ENCODE measurements at regions not wholly inside any gene's neighbourhood (a gene's known extent, or its start where the extent isn't known, plus 50 kb on each side); places are given as distances from the start of the nearest gene placed in this dataset.
"Not testable (repeated sequence)": the region's sequence is repeated elsewhere in the genome, so short reads cannot be mapped to it uniquely, and the experiment has no call there.

GRCh38 chr7:68998136-68998535 lies 600.1 kb upstream of the AUTS2 start:
- no peak for DNase-seq (ENCODE audit: low spot score)

DNA sequence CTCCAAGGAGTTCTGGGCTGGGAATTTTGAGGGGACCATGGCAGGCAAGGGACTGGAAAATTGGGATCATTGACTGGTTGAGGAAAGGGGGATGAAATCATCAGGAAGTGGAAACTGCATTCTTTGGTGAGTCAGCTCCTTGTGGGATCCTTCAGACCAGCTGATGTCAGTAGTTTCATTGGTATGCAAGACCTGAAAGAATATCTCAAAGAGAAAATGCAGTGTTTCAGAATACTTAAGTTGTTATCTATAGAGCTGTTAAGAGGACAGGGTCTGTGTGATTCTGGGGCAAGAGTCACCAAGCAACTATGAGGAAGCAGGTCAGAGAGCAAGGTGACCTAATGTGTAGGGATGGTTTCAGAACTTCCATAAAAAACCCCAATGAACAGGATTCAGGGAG lies 595.9 kb upstream of the AUTS2 start:
- DNase-seq (ENCODE audit: low spot score): no peak

DNA sequence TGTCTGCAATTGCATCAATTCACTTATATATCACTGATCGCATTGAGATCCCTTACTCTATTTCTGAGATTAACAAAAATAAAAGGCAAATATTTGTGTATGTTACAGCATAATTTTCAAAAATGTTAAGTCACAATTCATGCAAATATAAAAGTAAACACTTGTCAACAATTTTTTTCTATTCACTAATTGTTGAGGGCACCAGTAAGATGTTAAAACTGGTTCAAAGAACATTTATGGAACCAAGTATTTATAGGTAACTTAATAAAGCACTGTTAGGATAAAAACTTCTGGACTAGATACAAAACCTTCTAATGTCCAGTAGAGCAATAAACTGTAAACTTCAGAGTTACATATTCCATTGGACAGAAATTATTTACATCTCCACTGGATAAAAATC lies 586.1 kb upstream of the AUTS2 start:
- DNase-seq (ENCODE audit: low spot score): no peak

DNA sequence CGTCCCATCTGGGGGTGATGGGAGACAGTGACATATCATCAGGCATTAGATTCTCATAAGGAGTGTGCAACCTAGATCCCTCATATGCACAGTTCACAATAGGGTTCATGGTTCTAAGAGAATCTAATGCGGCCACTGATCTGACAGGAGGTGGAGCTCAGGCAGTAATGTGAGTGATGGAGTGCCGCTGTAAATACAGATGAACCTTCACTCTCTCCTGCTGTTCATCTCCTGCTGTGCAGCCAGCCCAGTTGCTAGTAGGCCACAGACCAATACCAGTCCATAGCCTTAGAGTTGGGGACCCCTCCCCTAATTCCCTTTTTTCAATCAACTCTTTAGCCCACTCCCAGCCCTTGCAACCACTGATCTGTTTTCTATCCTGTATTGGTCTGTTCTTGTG lies 581.1 kb upstream of the AUTS2 start:
- DNase-seq (ENCODE audit: low spot score): no peak

DNA sequence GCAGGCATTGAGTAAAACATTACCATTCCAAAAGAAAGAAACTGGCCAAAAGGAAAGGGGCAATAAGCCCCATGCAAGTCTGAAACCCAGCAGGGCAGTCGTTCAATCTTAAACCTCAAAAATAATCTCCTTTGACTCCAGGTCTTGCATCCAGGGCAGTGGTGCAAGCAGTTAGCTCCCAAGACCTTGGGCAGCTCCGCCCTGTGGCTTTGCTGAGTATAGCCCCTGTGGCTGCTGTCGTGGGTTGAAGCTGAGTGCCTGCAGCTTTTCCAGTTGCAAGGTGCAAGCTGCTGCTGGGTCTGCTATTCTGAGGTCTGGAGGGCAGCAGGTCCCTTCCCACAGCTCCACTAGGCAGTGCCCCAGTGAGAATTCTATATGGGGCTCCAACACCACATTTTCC lies 580.1 kb upstream of the AUTS2 start:
- no peak for DNase-seq (ENCODE audit: low spot score)

DNA sequence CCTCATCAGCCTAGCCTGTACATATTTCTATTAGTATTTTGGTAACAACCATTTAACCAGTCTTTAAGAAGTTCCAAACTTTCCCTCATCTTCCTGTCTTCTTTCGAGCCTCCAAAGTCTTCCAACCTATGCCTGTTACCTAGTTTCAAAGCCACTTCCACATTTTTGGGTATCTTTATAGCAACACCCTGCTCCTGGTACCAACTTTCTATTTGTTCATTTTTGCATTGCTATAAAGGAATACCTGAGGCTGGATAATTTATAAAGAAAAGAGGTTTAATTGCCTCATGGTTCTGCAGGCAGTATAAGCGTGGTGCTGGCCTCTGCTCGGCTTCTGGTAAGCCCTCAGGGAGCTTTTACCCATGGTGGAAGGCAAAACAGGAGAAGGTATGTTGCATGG lies 578.8 kb upstream of the AUTS2 start:
- DNase-seq (ENCODE audit: low spot score): no peak

DNA sequence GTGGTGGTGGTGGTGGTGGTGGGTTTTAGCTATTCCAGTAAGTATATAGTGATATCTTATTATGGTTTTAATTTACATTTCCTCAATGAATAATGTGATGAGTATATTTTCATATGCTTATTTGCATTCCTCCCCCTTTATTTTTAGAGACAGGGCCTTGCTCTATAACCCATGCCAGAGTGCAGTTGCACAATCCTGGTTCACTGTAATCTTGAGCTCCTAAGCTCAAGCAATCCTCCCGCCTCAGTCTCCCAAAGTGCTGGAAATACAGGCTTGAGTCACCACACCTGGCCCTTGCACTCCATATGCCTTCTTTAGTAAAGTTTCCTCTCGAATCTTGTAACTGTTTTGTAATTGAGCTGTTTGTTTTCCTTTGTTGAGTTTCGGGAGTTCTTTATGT lies 577.7 kb upstream of the AUTS2 start:
- no peak for DNase-seq (ENCODE audit: low spot score)

DNA sequence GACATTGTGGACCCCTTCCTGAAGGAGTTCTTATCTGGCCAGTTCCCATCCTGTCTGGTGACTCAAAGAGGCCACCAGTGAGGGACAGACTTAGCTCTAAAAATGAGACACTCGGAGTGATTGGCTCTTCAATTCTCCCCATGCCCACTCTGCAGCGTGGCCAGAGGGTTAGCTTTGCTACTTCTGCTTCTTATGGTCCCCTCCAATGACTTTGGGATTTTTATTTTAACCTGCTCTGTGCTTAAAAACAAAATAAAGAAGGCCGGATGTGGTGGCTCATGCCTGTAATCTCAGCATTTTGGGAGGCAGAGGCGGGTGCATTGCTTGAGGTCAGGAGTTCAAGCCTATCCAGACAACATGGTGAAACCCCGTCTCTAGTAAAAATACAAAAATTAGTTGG lies 573.0 kb upstream of the AUTS2 start:
- DNase-seq (ENCODE audit: low spot score): no peak

DNA sequence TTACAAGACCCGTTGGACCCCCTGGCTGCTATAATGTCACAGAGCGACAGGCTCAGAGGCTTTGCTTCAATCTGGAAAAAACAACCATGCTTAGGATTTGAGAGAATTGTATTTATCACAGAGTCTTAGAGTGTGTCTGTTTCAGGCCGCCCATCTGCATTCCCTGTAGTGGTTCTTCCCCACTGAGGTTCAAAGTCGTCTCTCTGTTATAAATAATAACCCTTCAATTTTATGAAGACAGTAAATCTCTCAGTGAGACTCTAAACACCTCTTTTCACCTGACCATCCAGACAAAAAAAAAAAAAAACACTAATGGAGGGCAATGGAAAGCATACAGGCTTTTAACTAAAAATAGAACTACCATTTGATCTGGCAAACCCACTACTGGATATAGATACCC lies 565.4 kb upstream of the AUTS2 start:
- DNase-seq (ENCODE audit: low spot score): no peak

DNA sequence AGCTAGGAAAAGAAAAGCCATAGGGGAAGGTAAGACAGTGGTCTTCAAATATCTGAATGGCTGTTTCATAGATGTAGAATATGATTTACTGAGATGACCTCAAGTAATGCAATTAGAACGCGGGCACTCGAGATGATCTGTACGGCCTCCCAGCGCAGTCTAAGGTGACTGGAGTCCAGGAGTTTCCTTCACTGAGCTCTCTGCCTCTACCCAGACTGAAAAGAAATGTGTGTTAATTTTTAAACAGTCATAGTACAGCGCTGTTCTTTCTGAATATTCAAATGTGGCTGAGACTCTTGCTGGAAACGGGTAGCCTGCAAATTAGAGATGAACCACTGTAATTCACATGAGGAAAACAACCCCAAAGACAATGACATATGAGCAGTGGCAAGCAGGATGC lies 562.4 kb upstream of the AUTS2 start:
- DNase-seq (ENCODE audit: low spot score): no peak

DNA sequence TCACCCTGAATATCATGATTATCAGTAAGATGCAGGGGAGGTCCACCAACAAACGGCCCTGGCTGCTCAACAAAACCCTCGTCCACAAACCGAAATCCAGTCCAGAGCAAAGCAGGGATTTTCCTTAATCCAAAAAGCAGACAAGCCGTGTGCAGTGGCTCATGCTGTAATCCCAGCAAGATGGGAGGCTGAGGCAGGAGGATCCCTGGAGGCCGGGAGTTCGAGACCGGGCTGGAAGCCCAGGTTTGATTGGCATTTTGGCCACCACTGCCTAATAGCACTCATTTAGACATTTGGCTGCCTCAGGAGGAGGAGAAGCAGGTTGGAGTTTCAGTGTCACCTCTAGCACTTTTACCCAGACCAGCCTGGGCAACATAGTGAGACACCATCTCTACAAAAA lies 562.0 kb upstream of the AUTS2 start:
- no peak for DNase-seq (ENCODE audit: low spot score)

GRCh38 chr7:69038915-69039314 lies 559.4 kb upstream of the AUTS2 start:
- no peak for DNase-seq (ENCODE audit: low spot score)

DNA sequence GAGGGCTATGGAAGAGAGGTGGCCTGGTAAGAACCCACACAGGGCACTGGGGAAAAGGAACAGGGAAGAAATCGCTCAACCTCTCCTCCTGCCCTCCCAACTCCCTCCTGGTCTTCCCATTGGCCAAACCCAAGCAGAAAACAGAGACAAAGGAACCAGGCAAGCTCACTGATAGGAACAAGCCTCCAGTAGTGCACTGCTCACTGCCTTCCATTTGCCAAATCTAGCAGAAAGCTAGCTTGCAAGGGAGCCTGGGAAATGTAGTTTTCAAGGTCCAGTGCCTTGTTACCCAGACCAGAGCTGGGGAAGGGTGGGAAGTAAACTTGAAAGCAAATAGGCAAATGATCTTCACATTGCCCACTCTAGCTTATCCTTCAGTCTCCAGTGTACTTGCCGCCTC lies 556.1 kb upstream of the AUTS2 start:
- DNase-seq (ENCODE audit: low spot score): no peak

DNA sequence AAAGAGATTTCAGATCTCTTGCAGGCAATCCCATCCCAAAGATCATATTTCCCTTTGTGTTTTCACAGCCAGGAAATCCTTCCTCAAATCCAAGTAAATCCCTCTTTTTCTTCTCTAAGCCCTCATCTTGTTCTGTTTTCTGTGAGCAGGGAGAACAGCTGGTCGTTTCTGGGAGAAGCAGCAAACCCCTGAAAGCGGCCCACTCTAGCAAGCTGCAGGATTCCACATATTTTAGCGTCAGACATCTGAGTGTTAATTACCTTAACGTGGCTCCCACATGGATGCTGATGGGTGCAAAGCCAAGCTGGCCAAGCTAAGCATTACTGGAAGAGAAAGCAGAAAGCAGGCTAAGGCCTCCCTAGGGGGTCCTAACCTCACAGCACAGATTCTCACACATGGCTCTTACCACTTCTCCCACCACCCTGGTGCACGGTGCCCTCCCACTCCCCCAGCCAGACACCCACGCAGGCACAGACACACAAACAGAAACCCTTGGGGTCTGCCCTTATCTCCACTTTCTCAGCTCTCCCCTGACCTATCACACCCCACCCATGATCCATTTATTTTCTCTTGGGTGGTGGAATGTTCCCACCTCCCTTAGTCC lies 551.0 kb upstream of the AUTS2 start:
- no peak for DNase-seq (ENCODE audit: low spot score)

DNA sequence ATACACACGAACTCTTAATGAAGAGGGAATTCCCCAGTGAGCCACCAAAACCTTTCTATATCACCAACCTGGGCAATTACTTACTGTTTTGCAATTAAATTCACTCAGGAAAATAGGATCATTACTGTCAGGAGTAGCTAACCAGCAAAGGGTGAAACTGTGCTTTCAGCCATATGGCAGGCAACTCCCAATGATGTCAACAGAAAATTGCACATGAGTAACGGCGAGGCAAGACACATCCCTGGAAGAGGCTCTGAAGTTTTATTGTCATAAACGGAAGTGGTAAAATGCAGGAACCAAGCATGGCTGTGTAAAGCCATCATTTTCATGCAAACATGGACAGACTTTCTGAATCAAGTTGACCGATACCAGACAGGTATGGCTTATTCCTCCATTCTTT lies 548.9 kb upstream of the AUTS2 start:
- no peak for DNase-seq (ENCODE audit: low spot score)

DNA sequence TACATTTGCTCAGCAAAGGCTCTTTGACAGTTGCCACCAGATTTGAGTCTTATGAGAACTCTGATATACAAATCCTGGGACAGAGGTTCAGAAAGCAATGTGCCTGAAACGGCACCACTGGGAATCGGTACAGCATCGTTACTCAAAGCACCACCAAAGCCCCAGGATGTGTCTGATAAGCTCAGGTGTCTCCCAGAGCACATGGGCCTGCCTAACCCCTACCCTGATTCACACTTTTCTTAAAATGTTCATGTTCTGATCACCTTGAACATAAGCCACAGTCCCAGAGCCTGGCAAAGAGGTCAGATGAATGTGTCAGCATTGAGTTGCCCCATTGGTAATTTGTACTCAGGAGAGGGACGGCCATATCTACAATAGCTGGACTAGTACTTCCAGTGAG lies 545.8 kb upstream of the AUTS2 start:
- no peak for DNase-seq (ENCODE audit: low spot score)

DNA sequence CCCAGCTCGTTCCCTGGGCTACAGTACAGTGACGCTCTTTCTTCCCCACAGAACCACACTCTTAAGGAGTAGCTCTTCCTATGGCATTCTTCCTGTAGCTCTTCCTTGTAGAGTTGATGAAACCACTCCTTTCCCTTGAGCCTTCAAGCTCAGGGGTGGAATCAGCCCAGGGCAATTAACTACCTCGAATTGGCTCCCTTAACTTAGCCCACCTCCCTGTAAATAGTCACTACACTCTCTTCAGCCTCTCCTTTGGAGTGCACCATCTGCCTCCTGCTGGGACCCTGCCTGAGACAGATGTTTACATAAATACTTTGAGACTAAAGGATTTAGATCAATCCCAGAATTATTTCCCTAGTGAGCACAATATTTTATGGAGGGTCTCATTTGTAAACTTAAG lies 537.8 kb upstream of the AUTS2 start:
- no peak for DNase-seq (ENCODE audit: low spot score)

DNA sequence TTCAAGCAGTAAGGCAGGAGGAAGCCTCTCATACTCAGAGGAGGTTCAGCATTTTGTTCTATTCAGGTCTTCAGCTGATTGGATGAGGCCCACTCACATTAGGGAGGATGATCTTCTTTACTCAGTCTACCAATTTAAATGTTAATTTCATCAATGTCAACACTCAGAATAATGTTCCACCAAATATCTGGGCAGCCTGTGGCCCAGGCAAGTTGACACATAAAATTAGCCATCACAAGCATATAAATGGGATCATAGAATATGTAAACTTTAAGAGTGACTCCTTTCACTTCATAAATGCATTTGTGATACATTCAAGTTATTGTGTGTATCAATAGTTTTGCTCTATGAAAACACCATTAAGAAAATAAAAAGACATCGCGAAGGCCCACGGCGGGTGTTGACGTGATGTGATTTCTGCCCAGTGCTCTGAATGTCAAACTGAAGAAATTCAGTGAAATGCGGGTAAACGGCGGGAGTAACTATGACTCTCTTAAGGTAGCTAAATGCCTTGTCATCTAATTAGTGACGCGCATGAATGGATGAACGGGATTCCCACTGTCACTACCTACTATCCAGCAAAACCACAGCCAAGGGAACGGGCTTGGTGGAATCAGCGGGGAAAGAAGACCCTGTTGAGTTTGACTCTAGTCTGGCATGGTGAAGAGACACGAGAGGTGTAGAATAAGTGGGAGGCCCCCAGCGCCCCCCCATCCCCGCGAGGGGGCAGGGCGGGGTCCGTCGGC lies 536.1 kb upstream of the AUTS2 start:
- DNase-seq (ENCODE audit: low spot score): no peak

- no peak for DNase-seq (ENCODE audit: low spot score)
Measured at GRCh38 chr7:69067397-69067796, 530.9 kb upstream of the AUTS2 start.

DNA sequence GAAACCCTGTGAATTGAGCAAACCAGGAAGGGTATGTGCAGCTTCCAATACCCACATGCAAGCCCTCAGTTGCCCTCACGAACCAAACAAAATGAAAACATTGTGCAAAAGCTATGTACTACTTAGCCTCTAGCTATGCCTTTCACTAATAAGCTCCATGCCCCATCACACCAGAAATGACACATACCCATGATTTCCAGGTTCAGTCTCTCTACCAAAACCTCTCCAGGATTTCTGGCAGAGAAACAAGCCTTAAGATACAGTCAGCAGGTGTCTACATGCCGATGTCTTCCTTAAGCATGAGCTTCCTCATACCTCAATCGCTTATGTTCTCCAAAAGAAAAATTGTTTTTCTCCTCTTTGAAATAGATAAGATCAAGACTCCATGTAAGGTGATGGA lies 527.8 kb upstream of the AUTS2 start:
- no peak for DNase-seq (ENCODE audit: low spot score)

- no peak for DNase-seq (ENCODE audit: low spot score)
Measured at GRCh38 chr7:69076566-69076965, 521.7 kb upstream of the AUTS2 start.

- DNase-seq (ENCODE audit: low spot score): no peak
Measured at GRCh38 chr7:69078997-69079769, 519.1 kb upstream of the AUTS2 start.

DNA sequence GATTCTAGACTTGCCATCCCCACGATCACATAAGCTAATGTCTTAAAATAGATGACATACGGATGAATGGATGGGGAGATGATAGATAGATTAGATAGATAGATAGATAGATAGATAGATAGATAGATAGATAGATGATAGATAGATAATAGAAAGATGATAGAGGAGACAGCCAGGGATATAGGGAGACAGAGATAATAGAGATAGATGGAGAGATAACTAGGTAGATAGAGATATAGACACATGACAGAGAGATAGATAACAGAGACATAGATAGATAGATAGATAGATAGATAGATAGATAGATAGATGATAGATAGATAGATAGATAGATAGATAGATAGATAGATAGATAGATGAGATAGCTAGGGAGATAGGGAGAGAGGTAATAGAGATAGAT lies 511.0 kb upstream of the AUTS2 start:
- not testable (repeated sequence) for DNase-seq (ENCODE audit: low spot score)

- DNase-seq (ENCODE audit: low spot score): no peak
Measured at GRCh38 chr7:69088185-69088584, 510.1 kb upstream of the AUTS2 start.

Measured in COLO829 (cell line).